ENCODE measurements at regions not wholly inside any gene's neighbourhood (a gene's known extent, or its start where the extent isn't known, plus 50 kb on each side); places are given as distances from the start of the nearest gene placed in this dataset.

DNA sequence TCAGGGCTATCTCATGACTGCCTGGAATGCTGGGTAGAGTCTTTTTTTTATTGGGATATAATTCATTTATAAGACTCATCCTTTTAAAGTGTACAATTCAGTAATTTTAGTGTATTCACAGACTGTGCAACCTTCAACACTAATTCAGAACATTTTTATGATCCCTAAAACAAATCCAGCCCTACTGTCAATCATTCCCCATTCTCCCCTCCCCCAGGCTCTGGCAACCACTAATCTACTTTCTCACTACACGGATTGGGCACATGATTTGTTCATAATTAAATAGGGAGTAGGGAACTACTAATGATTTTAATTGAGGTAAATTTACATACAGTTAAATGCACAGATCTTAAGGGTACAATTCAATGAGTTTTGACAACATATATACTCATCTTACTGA, 225.7 kb downstream of the CDCA7 start:
- no peak for TF ChIP-seq RAD21 (conservative IDR thresholded peaks at IDR 0.05)
- no peak for TF ChIP-seq CTCF (IDR thresholded peaks at IDR 0.05; ENCODE audit: poor library complexity, severe bottlenecking)
- no peak for TF ChIP-seq POLR2AphosphoS5 (IDR thresholded peaks at IDR 0.05)
- TF ChIP-seq, protein P1, sequence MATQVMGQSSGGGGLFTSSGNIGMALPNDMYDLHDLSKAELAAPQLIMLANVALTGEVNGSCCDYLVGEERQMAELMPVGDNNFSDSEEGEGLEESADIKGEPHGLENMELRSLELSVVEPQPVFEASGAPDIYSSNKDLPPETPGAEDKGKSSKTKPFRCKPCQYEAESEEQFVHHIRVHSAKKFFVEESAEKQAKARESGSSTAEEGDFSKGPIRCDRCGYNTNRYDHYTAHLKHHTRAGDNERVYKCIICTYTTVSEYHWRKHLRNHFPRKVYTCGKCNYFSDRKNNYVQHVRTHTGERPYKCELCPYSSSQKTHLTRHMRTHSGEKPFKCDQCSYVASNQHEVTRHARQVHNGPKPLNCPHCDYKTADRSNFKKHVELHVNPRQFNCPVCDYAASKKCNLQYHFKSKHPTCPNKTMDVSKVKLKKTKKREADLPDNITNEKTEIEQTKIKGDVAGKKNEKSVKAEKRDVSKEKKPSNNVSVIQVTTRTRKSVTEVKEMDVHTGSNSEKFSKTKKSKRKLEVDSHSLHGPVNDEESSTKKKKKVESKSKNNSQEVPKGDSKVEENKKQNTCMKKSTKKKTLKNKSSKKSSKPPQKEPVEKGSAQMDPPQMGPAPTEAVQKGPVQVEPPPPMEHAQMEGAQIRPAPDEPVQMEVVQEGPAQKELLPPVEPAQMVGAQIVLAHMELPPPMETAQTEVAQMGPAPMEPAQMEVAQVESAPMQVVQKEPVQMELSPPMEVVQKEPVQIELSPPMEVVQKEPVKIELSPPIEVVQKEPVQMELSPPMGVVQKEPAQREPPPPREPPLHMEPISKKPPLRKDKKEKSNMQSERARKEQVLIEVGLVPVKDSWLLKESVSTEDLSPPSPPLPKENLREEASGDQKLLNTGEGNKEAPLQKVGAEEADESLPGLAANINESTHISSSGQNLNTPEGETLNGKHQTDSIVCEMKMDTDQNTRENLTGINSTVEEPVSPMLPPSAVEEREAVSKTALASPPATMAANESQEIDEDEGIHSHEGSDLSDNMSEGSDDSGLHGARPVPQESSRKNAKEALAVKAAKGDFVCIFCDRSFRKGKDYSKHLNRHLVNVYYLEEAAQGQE (IDR thresholded peaks at IDR 0.05; ENCODE audit: borderline replicate concordance) = no peak
- no peak for TF ChIP-seq EZH2 (IDR thresholded peaks at IDR 0.05; ENCODE audit: borderline replicate concordance, insufficient read depth, low read length, poor library complexity, severe bottlenecking)
- no peak for TF ChIP-seq TAF1 (IDR thresholded peaks at IDR 0.05; ENCODE audit: low read depth)

Data from neural cell (in vitro differentiated cells).